ENCODE measurements at regions not wholly inside any gene's neighbourhood (a gene's known extent, or its start where the extent isn't known, plus 50 kb on each side); places are given as distances from the start of the nearest gene placed in this dataset.
A peak's percentile ranks its signal among the peaks of the same experiment; 100 is the strongest.
"Not testable (repeated sequence)": the region's sequence is repeated elsewhere in the genome, so short reads cannot be mapped to it uniquely, and the experiment has no call there.

GRCh38 chr5:163951069-163951468 is 445.6 kb downstream of the MAT2B start:
- DNase-seq, result no peak

GRCh38 chr5:163953901-163954300 is 448.5 kb downstream of the MAT2B start:
- no peak for DNase-seq

- DNase-seq, result not testable (repeated sequence)
Observed at GRCh38 chr5:163961230-163961629, 455.8 kb downstream of the MAT2B start.

- DNase-seq, result no peak
Observed at GRCh38 chr5:163963881-163964280, 458.5 kb downstream of the MAT2B start.

GRCh38 chr5:163964671-163965070 is 459.3 kb downstream of the MAT2B start:
- DNase-seq, result peak; percentile 67

GRCh38 chr5:163967268-163967667 is 461.8 kb downstream of the MAT2B start:
- no peak for DNase-seq

- no peak for DNase-seq
Observed at GRCh38 chr5:163968651-163969050, 463.2 kb downstream of the MAT2B start.

- DNase-seq, result no peak
Observed at GRCh38 chr5:163976696-163977095, 471.3 kb downstream of the MAT2B start.

GRCh38 chr5:163978897-163979296 is 473.5 kb downstream of the MAT2B start:
- no peak for DNase-seq

- no peak for DNase-seq
Observed at GRCh38 chr5:163988566-163988965, 483.1 kb downstream of the MAT2B start.

GRCh38 chr5:163993126-163993525 is 487.7 kb downstream of the MAT2B start:
- no peak for DNase-seq

- no peak for DNase-seq
Observed at GRCh38 chr5:163995206-163995605, 489.8 kb downstream of the MAT2B start.

- DNase-seq, result no peak
Observed at GRCh38 chr5:163997965-163998364, 492.5 kb downstream of the MAT2B start.

GRCh38 chr5:164000241-164000640 is 494.8 kb downstream of the MAT2B start:
- DNase-seq, result no peak

- DNase-seq, result no peak
Observed at GRCh38 chr5:164000819-164001218, 495.4 kb downstream of the MAT2B start.

GRCh38 chr5:164002214-164002613 is 496.8 kb downstream of the MAT2B start:
- no peak for DNase-seq

- no peak for DNase-seq
Observed at GRCh38 chr5:164002628-164003027, 497.2 kb downstream of the MAT2B start.

GRCh38 chr5:164005071-164005470 is 499.7 kb downstream of the MAT2B start:
- DNase-seq, result no peak

GRCh38 chr5:164007064-164007463 is 501.6 kb downstream of the MAT2B start:
- DNase-seq, result no peak

- DNase-seq, result no peak
Observed at GRCh38 chr5:164009621-164010020, 504.2 kb downstream of the MAT2B start.

GRCh38 chr5:164010900-164011299 is 505.5 kb downstream of the MAT2B start:
- DNase-seq, result no peak

GRCh38 chr5:164012371-164012770 is 507.0 kb downstream of the MAT2B start:
- no peak for DNase-seq

GRCh38 chr5:164013077-164013670 is 507.8 kb downstream of the MAT2B start:
- DNase-seq, result peak; percentile 89

GRCh38 chr5:164020116-164020515 is 514.7 kb downstream of the MAT2B start:
- DNase-seq, result no peak

- DNase-seq, result no peak
Observed at GRCh38 chr5:164027738-164028137, 522.3 kb downstream of the MAT2B start.
